Keratinocyte (primary cell): ENCODE measurements at regions not wholly inside any gene's neighbourhood (a gene's known extent, or its start where the extent isn't known, plus 50 kb on each side); places are given as distances from the start of the nearest gene placed in this dataset.

ENCODE experiments used
- DNase-seq: peaks from one replicate; pipeline ENCODE4 v3.0.0-alpha.2; 2011; ENCODE audit warnings: low read depth, missing footprints, low spot score
- FAIRE-seq: peaks from 2 replicates; lab custom pipeline; 2011; peaks lifted over from hg19 to GRCh38; lab: Jason Lieb, UNC
- H2AFZ ChIP-seq: 2 replicates; pipeline ENCODE4 v1.6.0; 2012; ENCODE audit warnings: low read length, control low read depth, inconsistent platforms; ENCODE audit not compliant: control insufficient read depth
- H3K27ac ChIP-seq: 2 replicates; pipeline ENCODE4 v1.5.1; 2011; ENCODE audit warnings: low read length; ENCODE audit not compliant: control insufficient read depth, insufficient read depth
- H3K27me3 ChIP-seq: 3 replicates; pipeline ENCODE4 v1.6.0; 2011; ENCODE audit warnings: low read length; ENCODE audit not compliant: control insufficient read depth, insufficient read depth; ENCODE audit errors: extremely low read depth
- H3K36me3 ChIP-seq, 2 experiments: 2 replicates in 1 of 2; 3 replicates in 1 of 2; pipeline ENCODE4 v1.5.1; 2011; ENCODE audit warnings: low read length in 2 of 2, mild to moderate bottlenecking in 1 of 2; ENCODE audit not compliant: control insufficient read depth in 2 of 2, insufficient read depth in 2 of 2; ENCODE audit errors: extremely low read depth in 1 of 2
- H3K4me1 ChIP-seq: 3 replicates; pipeline ENCODE4 v1.5.1; 2011; ENCODE audit warnings: low read length; ENCODE audit not compliant: control insufficient read depth, insufficient read depth; ENCODE audit errors: extremely low read depth
- H3K4me2 ChIP-seq: 3 replicates; pipeline ENCODE4 v1.6.0; 2011; ENCODE audit warnings: low read depth, low read length; ENCODE audit not compliant: control insufficient read depth, insufficient read depth; ENCODE audit errors: extremely low read depth
- H3K4me3 ChIP-seq, 3 experiments: fragments of 200-600 bp in 1 of 3; sonication (generic) in 1 of 3; 2 replicates in 2 of 3; 3 replicates in 1 of 3; pipeline ENCODE4 v1.5.1; 2011 to 2016; ENCODE audit warnings: low read length in 3 of 3, mild to moderate bottlenecking in 3 of 3, control low read depth in 2 of 3, inconsistent platforms in 1 of 3, low read depth in 1 of 3, mixed read lengths in 1 of 3, mixed run types in 1 of 3, moderate library complexity in 1 of 3; ENCODE audit not compliant: control insufficient read depth in 2 of 3, insufficient read depth in 2 of 3; ENCODE audit errors: extremely low read depth in 1 of 3
- H3K79me2 ChIP-seq: 2 replicates; pipeline ENCODE4 v1.6.0; 2012; ENCODE audit warnings: low read length; ENCODE audit not compliant: control insufficient read depth, insufficient read depth
- H3K9ac ChIP-seq: 3 replicates; pipeline ENCODE4 v1.6.0; 2011; ENCODE audit warnings: low read length; ENCODE audit not compliant: control insufficient read depth, insufficient read depth; ENCODE audit errors: extremely low read depth
- H3K9me1 ChIP-seq: 3 replicates; pipeline ENCODE4 v1.6.0; 2011; ENCODE audit warnings: low read length; ENCODE audit not compliant: control insufficient read depth, insufficient read depth; ENCODE audit errors: extremely low read depth
- H3K9me3 ChIP-seq: 2 replicates; pipeline ENCODE4 v1.5.1; 2012; ENCODE audit warnings: low read depth, low read length; ENCODE audit not compliant: control insufficient read depth
- H4K20me1 ChIP-seq: 3 replicates; pipeline ENCODE4 v1.6.0; 2011; ENCODE audit warnings: low read length; ENCODE audit not compliant: control insufficient read depth, insufficient read depth; ENCODE audit errors: extremely low read depth
- EZH2 ChIP-seq: IDR thresholded peaks from one replicate; pipeline ENCODE4 v1.6.1; 2012; ENCODE audit warnings: inconsistent platforms, mild to moderate bottlenecking, low read length, moderate library complexity
- dilution Hi-C: fragments of 300-500 bp; cut with MboI; formaldehyde crosslinking; loops from one replicate; pipeline ENCODE4 v1.7.0; 2020; ENCODE audit warnings: low sequenced_read_pairs; ENCODE audit not compliant: extremely low pct_ligation_motif_present
- TF ChIP-seq, protein P1 (sequence below), 3 experiments: IDR thresholded peaks in 1 of 3; conservative IDR thresholded peaks in 1 of 3; optimal IDR thresholded peaks in 1 of 3; 2 replicates in 2 of 3; 3 replicates in 1 of 3; pipeline versions ENCODE3 to v1.5.1; 2011; ENCODE audit warnings: low read length in 3 of 3, mild to moderate bottlenecking in 3 of 3, moderate library complexity in 2 of 3, control low read depth in 1 of 3, inconsistent platforms in 1 of 3; ENCODE audit not compliant: insufficient read depth in 2 of 3; ENCODE audit errors: extremely low read depth in 1 of 3

DNA sequence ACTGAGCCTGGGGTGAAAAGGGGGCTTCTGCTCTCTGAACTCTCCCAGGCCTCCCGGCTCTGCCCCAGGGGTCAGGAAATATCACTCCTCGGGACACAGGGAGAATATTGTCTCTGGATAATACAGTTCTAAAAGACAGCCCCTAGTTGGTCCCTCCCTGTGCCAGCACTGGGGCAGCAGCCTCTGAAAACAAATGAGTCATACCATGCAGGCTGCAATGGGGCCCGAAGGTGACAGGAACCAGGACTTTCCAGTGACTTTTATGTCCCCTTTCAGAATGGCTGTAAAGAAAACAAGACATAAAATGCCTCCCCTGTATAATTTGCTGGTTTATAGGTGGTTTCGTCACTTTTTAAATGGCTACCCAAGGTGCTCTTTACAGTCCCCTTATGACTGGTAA lies 360.0 kb downstream of the NPHP4 start:
- Histone ChIP-seq H3K79me2 (no peaks in the 10 kb centered on the region), H3K4me3 (no peak overlapping the region), H3K9ac (no peak overlapping the region), H2AFZ (no peak overlapping the region), H3K9me3 (no peaks in the 10 kb centered on the region), H3K9me1 (no peaks in the 10 kb centered on the region), H3K36me3 (no peaks in the 10 kb centered on the region), H4K20me1 (no peaks in the 10 kb centered on the region), H3K27me3 (no peaks in the 10 kb centered on the region), H3K27ac (no peak overlapping the region), H3K4me2 (no peak overlapping the region), H3K4me1 (no peaks in the 10 kb centered on the region)
- no peak for TF ChIP-seq EZH2
- TF ChIP-seq, protein P1, sequence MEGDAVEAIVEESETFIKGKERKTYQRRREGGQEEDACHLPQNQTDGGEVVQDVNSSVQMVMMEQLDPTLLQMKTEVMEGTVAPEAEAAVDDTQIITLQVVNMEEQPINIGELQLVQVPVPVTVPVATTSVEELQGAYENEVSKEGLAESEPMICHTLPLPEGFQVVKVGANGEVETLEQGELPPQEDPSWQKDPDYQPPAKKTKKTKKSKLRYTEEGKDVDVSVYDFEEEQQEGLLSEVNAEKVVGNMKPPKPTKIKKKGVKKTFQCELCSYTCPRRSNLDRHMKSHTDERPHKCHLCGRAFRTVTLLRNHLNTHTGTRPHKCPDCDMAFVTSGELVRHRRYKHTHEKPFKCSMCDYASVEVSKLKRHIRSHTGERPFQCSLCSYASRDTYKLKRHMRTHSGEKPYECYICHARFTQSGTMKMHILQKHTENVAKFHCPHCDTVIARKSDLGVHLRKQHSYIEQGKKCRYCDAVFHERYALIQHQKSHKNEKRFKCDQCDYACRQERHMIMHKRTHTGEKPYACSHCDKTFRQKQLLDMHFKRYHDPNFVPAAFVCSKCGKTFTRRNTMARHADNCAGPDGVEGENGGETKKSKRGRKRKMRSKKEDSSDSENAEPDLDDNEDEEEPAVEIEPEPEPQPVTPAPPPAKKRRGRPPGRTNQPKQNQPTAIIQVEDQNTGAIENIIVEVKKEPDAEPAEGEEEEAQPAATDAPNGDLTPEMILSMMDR (optimal IDR thresholded peaks at IDR 0.05 in 1 of 3, IDR thresholded peaks at IDR 0.05 in 1 of 3, conservative IDR thresholded peaks at IDR 0.05 in 1 of 3; ENCODE audit: extremely low read depth in 1 of 3, insufficient read depth in 2 of 3, low read length in 3 of 3) = no peak
- no peak for DNase-seq
- dilution Hi-C loops = no loop called here
- no peak for FAIRE-seq

DNA sequence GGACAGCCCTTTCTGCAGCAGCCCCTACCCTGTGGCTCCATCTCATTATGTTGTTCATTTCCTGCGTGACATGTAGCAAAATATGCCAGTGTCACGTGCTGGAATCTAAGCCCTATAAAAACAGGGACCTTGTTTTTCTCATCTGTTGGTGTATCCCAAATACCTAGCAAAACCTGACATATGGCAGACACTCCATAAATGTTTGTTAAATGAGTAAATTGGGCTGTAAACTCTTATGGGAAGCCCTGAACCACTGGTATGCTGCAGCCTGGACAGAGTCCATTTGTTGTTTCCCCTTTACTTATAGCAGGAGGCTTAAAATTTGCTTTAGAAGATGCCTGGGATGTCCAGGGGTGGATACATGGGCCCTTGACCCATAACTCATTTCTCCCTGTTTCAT lies 363.8 kb downstream of the NPHP4 start:
- Histone ChIP-seq H3K9me3 (no peaks in the 10 kb centered on the region), H3K4me3 (no peak overlapping the region), H3K4me2 (no peak overlapping the region), H2AFZ (no peak overlapping the region), H3K9me1 (no peaks in the 10 kb centered on the region), H3K27me3 (no peaks in the 10 kb centered on the region), H3K4me1 (no peaks in the 10 kb centered on the region), H3K9ac (no peak overlapping the region), H3K79me2 (no peaks in the 10 kb centered on the region), H3K36me3 (no peaks in the 10 kb centered on the region), H4K20me1 (no peaks in the 10 kb centered on the region), H3K27ac (no peak overlapping the region)
- DNase-seq = no peak
- TF ChIP-seq, protein P1 (optimal IDR thresholded peaks at IDR 0.05 in 1 of 3, IDR thresholded peaks at IDR 0.05 in 1 of 3, conservative IDR thresholded peaks at IDR 0.05 in 1 of 3; ENCODE audit: extremely low read depth in 1 of 3, insufficient read depth in 2 of 3, low read length in 3 of 3) = no peak
- TF ChIP-seq EZH2 = no peak
- dilution Hi-C loops = no loop called here
- FAIRE-seq = no peak
